Panc1 (cell line): ENCODE measurements at regions not wholly inside any gene's neighbourhood (a gene's known extent, or its start where the extent isn't known, plus 50 kb on each side); places are given as distances from the start of the nearest gene placed in this dataset.

Experiments
- POLR2AphosphoS5 ChIP-seq: IDR thresholded peaks from 2 replicates; pipeline ENCODE4 v1.6.1; 2012; ENCODE audit warnings: mild to moderate bottlenecking, low read depth, low read length, moderate library complexity
- SIN3A ChIP-seq: IDR thresholded peaks from 2 replicates; pipeline ENCODE4 v1.6.1; 2012; ENCODE audit warnings: low read depth, mild to moderate bottlenecking, low read length, moderate library complexity, borderline replicate concordance; ENCODE audit not compliant: insufficient read depth
- TCF7L2 ChIP-seq: IDR thresholded peaks from 2 replicates; pipeline ENCODE4 v1.6.1; 2011; ENCODE audit warnings: mild to moderate bottlenecking, low read depth, low read length, inconsistent platforms
- TF ChIP-seq, protein P1 (sequence below): fragments of 450-650 bp; IDR thresholded peaks from 2 replicates; pipeline ENCODE4 v1.5.1; 2017; ENCODE audit warnings: mild to moderate bottlenecking
- TF ChIP-seq, protein P2 (sequence below), 2 experiments: IDR thresholded peaks; 2 replicates each; pipeline ENCODE4 v1.6.1; 2011 to 2012; ENCODE audit warnings: low read depth in 2 of 2, control low read depth in 1 of 2, low read length in 1 of 2, mild to moderate bottlenecking in 1 of 2, moderate library complexity in 1 of 2; ENCODE audit not compliant: insufficient read depth in 1 of 2

DNA sequence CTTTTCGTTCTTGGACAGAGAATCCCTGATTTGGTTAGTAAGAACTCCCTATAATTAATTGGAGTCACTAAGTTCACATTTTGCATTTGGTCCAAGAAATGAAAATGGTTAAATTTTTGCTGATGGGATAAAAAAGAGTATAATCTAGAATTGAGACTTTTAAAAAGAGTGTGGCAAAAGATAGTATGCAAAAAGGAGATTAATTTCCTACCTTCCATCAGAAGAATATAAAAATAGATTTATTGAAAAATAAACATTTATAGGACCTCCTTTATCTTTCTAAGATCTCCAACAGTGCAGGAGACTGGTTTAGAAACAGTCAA lies 105.5 kb upstream of the EEF1E1 start:
- TF ChIP-seq, protein P1, sequence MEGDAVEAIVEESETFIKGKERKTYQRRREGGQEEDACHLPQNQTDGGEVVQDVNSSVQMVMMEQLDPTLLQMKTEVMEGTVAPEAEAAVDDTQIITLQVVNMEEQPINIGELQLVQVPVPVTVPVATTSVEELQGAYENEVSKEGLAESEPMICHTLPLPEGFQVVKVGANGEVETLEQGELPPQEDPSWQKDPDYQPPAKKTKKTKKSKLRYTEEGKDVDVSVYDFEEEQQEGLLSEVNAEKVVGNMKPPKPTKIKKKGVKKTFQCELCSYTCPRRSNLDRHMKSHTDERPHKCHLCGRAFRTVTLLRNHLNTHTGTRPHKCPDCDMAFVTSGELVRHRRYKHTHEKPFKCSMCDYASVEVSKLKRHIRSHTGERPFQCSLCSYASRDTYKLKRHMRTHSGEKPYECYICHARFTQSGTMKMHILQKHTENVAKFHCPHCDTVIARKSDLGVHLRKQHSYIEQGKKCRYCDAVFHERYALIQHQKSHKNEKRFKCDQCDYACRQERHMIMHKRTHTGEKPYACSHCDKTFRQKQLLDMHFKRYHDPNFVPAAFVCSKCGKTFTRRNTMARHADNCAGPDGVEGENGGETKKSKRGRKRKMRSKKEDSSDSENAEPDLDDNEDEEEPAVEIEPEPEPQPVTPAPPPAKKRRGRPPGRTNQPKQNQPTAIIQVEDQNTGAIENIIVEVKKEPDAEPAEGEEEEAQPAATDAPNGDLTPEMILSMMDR = no peak
- TF ChIP-seq, protein P2, sequence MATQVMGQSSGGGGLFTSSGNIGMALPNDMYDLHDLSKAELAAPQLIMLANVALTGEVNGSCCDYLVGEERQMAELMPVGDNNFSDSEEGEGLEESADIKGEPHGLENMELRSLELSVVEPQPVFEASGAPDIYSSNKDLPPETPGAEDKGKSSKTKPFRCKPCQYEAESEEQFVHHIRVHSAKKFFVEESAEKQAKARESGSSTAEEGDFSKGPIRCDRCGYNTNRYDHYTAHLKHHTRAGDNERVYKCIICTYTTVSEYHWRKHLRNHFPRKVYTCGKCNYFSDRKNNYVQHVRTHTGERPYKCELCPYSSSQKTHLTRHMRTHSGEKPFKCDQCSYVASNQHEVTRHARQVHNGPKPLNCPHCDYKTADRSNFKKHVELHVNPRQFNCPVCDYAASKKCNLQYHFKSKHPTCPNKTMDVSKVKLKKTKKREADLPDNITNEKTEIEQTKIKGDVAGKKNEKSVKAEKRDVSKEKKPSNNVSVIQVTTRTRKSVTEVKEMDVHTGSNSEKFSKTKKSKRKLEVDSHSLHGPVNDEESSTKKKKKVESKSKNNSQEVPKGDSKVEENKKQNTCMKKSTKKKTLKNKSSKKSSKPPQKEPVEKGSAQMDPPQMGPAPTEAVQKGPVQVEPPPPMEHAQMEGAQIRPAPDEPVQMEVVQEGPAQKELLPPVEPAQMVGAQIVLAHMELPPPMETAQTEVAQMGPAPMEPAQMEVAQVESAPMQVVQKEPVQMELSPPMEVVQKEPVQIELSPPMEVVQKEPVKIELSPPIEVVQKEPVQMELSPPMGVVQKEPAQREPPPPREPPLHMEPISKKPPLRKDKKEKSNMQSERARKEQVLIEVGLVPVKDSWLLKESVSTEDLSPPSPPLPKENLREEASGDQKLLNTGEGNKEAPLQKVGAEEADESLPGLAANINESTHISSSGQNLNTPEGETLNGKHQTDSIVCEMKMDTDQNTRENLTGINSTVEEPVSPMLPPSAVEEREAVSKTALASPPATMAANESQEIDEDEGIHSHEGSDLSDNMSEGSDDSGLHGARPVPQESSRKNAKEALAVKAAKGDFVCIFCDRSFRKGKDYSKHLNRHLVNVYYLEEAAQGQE (IDR thresholded peaks at IDR 0.05; ENCODE audit: insufficient read depth in 1 of 2, low read depth in 2 of 2, low read length in 1 of 2) = no peak
- TF ChIP-seq POLR2AphosphoS5 (no peak), TCF7L2 (no peak), SIN3A (no peak)
